Inferior parietal cortex (tissue), 1 donor: ENCODE measurements at regions not wholly inside any gene's neighbourhood (a gene's known extent, or its start where the extent isn't known, plus 50 kb on each side); places are given as distances from the start of the nearest gene placed in this dataset.

Experiments
- DNase-seq: peaks from one replicate; pipeline ENCODE4 v3.0.0-alpha.2; 2016; ENCODE audit errors: extremely low spot score

- DNase-seq: no peak
Observed at GRCh38 chr4:19722404-19722803, 529.3 kb upstream of the SLIT2 start.

DNA sequence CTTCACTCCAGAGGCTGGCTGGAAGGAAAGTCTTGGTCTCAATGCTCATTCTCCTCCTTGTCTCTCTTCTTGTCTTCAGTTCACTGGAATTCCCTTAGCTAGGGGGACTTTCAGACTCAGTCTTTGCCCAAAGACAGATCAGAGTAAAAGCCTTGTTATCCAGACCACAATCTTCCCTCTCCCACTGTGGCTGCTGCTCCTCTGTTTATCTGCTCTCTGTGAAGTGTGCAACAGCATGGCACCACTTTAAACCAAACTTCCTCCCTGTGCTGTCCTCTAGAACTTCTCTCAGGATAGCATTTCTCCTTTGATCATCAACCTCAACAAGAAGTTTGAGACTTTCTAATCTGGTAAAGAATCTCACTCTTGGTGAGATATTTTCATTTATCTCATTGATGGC is 530.1 kb upstream of the SLIT2 start:
- DNase-seq: no peak

DNA sequence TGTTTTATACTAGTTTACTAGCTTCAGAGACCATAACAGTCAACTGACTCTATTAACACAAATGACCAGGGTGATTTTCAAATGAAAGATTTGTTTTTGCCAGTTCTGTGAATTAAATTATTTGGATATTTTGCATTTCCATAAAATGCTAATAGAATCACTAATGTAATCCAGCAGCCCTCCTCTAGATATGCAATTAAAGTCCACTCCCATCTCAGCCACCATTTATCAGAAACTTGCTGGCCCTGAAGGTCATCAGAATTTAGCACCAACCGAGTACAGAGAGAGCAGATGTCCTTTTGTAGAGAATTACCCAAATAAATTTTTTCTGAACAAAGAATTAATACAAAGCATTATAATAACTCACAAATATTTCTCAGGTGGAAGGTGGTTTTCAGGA is 531.1 kb upstream of the SLIT2 start:
- no peak for DNase-seq

GRCh38 chr4:19720190-19720589 is 531.5 kb upstream of the SLIT2 start:
- no peak for DNase-seq

GRCh38 chr4:19711871-19712270 is 539.8 kb upstream of the SLIT2 start:
- no peak for DNase-seq

GRCh38 chr4:19707876-19708275 is 543.8 kb upstream of the SLIT2 start:
- no peak for DNase-seq

- no peak for DNase-seq
Observed at GRCh38 chr4:19703391-19703790, 548.3 kb upstream of the SLIT2 start.

GRCh38 chr4:19700992-19701391 is 550.7 kb upstream of the SLIT2 start:
- no peak for DNase-seq

DNA sequence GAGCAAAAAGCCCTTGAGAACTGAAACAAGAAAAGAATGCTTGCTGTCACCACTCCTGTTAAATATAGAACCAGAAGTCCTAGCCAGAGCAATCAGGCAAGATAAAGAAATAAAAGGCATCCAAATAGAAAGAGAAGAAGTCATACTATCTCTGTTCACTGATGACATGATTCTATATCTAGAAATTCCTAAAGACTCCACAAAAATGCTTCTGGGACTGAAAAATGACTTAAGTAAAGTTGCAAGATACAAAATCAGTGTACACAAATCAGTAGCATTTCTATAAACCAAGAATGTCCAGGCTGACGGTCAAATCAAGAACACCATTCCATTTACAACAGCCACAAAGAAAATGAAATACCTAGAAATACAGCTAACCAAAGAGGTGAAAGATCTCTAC is 552.7 kb upstream of the SLIT2 start:
- no peak for DNase-seq

DNA sequence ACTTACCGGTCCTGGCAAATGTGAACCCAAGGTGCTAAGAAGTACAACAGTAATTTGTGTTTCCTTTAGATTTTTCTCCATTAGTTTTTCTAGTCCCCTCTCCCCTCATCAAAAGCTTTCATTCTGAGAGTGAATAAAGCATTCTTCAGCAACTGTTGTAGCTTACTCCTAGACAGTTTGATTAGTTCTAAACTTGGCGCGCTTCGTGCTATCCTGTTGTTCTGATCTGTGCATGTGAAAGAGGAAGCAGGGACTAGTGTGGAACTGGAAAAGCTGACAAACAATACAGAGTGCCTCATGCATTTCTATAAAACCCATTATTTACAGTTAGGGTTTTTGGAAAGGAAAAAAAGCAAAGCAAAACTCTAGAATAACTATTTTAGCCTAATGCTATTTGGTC is 556.9 kb upstream of the SLIT2 start:
- no peak for DNase-seq

- no peak for DNase-seq
Observed at GRCh38 chr4:19693936-19694570, 557.7 kb upstream of the SLIT2 start.

GRCh38 chr4:19689511-19689910 is 562.2 kb upstream of the SLIT2 start:
- no peak for DNase-seq

DNA sequence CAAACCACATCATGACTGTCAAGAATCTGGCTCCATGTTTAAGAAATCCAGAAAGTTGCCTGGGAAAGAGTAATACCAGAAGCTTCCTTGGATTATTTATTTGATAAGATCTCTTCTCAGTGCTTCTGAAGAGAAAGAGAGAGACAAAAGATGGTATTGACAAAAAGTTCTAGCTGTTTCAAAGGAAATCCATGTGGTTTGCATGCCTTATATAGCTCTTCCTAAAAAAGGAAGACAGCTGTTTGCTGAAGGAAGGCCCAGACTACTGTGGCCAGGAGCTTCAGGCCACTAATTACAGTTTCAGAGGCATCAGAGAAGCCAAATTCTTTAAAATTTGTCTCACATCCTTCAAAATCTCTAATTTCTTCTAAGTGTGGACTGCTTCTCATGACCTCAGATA is 565.2 kb upstream of the SLIT2 start:
- DNase-seq: no peak

DNA sequence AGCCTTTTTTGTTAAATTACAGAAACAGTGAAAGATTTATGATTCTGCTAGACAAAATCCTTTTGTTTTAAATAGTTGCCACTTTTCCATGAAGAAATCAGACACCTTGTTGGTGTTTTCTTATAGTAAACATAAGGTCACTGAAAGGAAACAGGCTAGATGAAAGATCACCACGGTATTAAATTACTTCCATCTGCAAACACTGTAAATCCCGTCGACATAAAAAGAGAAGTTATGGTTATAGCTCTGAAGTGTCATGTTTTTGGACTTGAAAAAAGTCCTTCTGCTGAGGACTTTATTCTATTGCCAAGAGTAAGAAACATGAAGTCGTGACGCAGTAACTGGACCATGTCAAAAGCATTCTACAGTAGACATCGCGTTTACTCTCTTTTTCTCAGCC is 567.6 kb upstream of the SLIT2 start:
- no peak for DNase-seq

GRCh38 chr4:19683426-19683825 is 568.3 kb upstream of the SLIT2 start:
- DNase-seq: no peak

DNA sequence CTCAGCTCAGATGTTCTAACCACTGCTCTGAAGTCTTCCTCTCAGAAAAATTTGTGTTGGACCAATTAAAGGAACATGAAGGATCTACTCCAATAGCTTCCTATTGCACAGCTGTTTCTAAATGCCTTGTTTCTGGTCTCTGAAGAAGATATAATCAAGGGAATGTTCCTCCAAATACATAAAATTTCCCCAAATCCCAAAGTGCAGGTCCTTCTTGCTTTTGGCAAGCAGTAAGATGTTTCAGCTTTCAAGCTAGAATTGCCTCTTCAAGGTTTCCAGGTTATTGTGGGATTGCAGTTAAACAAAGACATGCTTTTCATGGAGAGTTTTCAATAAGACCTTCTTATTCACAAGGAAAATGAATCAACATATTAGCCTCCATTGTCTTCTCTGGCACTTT is 574.5 kb upstream of the SLIT2 start:
- no peak for DNase-seq

DNA sequence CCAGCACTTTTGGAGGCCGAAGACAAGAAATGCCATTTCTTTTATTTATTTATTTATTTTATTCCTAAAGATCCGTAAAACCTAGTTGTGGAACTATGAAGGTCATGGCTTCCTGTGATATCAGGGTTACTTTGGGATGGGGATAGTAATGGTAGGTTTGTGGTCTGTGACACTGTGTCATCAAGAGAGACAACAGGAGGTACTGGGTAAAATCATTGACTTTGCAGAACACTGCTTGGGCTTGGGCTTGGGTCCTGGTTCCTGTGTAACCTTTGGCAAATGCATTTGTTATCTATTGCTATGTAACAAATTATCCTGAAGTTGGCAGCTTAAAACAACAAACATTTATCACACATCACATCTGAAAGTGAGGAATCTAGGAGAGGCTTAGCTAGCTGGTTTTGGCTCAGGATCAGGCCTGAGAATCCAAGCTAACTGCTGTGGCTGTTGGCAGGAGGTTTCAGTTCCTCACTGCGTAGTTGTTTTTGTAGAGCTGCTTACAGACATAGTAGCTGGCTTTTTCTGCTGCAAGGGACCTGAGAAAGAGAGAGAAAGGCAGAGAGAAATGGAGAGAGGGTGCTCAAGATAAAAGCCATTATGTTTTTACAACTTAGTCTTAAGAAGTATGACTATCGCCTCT is 576.4 kb upstream of the SLIT2 start:
- no peak for DNase-seq

DNA sequence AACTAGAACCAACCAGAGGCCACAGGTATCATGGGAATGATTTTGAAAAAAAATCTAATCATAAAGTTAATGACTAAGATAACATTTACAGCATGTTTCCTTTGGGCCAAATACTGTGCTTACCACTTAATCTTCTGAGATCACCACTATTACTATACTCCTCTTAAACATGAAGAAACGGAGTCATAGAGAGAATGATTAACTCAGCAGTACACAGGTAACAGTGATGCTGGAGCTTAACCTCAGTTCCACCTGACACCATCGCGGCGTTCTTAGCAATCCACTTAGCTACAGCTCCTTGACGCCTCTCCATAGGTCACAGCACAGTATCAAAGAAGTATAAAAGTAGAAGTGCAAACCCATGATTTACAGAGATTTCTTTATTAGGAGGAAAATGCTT is 592.6 kb upstream of the SLIT2 start:
- DNase-seq: no peak

DNA sequence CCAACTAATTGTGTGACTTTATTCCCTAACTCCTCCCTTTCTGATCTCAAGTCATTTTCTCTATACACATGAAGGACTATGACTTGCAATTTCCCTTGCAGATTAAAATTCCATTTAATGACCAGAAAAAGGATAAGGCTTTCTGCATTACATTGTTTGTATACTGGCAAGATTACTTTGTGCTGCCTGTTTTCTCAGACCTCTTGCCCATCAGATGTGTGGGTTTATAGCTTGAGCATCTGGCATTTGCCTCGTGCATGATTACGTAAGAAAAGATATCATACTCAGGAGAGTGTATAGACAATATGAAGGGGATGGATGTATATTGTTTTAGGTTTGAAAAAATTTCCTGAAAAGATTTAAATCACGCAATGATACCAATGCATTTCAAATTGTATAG is 593.8 kb upstream of the SLIT2 start:
- no peak for DNase-seq

DNA sequence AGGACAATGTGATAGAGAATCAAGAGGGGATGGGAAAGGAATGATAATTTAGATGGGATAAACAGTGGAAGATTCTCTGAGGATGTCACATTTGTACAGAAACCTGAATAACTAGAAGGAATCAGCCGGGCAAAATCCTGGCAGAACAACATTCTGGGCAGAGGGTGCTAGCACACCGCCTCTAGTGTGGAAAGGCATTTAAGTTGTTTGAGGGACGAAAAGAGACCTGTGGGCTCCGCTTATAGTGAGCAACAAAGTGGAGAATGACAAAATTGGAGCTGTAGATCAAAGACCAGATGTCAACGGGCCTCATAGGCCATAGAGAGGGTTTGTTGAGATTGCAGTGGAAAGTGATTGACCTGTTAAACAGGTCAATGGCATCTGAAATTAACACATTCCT is 596.0 kb upstream of the SLIT2 start:
- no peak for DNase-seq

DNA sequence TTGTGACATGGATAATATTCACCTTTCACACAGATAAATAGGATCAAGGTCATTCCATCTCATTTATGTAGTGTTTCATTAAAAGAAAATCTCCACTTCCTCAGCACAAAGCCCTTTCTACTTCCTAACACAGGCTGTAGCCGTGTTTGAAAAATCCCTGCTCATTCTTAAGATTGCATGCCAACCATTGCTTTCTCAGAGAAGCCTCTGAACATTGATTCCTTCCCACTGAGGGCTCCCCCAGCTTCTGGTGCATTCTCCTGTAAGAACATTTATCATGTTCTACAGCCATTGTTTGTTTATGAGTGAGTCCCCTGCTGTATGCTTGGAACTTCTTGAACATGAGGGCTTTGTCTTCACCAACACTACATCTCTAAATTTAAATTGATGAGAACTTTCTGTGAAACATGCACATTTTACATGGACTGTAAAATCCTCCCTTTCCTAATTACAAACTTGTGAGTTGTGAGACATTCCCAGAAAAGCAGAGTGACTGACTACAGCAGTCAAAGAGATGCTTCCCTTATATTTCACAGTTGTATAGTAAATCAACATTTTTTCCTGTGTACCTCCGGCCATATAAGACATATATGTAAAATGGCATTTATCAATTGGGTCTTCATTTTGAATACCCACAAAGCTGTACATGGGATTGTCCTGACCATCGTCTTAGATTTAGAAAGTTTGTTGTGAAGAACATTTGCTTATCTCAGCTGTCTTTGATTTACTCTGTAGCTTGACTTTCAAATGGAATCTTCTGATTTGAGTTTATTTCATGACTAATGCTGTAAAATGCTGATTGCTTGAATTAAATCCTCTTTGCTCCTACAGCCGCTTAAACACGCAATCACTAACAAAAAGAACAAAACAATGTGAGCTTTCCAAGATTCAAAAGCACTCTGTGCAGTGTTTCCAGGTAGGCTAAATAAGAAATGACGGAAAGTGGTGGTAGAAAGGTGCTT is 600.5 kb upstream of the SLIT2 start:
- no peak for DNase-seq

GRCh38 chr4:19645589-19645988 is 606.1 kb upstream of the SLIT2 start:
- no peak for DNase-seq

- no peak for DNase-seq
Observed at GRCh38 chr4:19636451-19636850, 615.3 kb upstream of the SLIT2 start.
